H1 (cell line): ENCODE measurements at regions not wholly inside any gene's neighbourhood (a gene's known extent, or its start where the extent isn't known, plus 50 kb on each side); places are given as distances from the start of the nearest gene placed in this dataset.

ENCODE experiments used
- POU5F1 ChIP-seq: IDR thresholded peaks from 2 replicates; pipeline ENCODE4 v1.6.1; 2011; ENCODE audit warnings: low read depth, mild to moderate bottlenecking, low read length, moderate library complexity
- SRF ChIP-seq: IDR thresholded peaks from 2 replicates; pipeline ENCODE4 v1.6.1; 2011; ENCODE audit warnings: mild to moderate bottlenecking, low read depth, low read length, moderate library complexity

DNA sequence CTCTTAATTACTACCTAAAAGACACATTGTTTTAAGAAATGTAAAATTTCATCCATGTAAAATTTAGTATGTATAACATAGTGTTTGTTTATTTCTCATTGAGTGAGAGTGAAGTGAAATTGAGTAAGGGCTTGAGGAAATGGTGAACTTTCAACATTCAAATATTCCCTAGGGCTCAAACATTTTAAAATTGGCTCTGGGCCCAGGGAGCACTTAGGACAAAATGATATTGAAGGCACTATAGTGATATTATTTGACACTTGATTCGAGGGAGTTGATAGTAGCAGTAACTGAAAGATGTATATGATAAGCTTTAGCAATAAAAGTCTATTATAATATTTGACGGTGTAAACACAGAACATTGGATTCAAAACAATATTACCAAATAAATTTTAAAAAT, 1244.0 kb upstream of the TENM3 start (continued):
- TF ChIP-seq SRF (no peak), POU5F1 (no peak)
